PC-3 (cell line): ENCODE measurements at regions not wholly inside any gene's neighbourhood (a gene's known extent, or its start where the extent isn't known, plus 50 kb on each side); places are given as distances from the start of the nearest gene placed in this dataset.

Experiments
- EZH2 ChIP-seq: fragments of 300-600 bp; sonication (generic); IDR thresholded peaks from one replicate; pipeline ENCODE4 v1.6.1; 2017; ENCODE audit warnings: antibody characterized with exemption, mild to moderate bottlenecking, low read length; ENCODE audit not compliant: unreplicated experiment
- EZH2phosphoT487 ChIP-seq: fragments of 300-600 bp; sonication (generic); IDR thresholded peaks from 2 replicates; pipeline ENCODE4 v1.6.1; 2018; ENCODE audit warnings: mild to moderate bottlenecking, antibody characterized with exemption, low read length, borderline replicate concordance

- TF ChIP-seq EZH2phosphoT487 (no peak), EZH2 (no peak)
Measured at GRCh38 chr5:91690921-91691320, 307.8 kb upstream of the ARRDC3 start.
